ENCODE measurements at regions not wholly inside any gene's neighbourhood (a gene's known extent, or its start where the extent isn't known, plus 50 kb on each side); places are given as distances from the start of the nearest gene placed in this dataset.

- Histone ChIP-seq H3K9me2 (replicated peaks; ENCODE audit: insufficient read depth, low read length) (no peaks in the 10 kb centered on the region), H3K36me3 (replicated peaks; ENCODE audit: insufficient read depth, low read length) (no peaks in the 10 kb centered on the region), H4K20me1 (ENCODE audit: insufficient read depth, low read length) (no peaks in the 10 kb centered on the region), H3K9ac (ENCODE audit: low read length) (no peak overlapping the region), H3K79me2 (ENCODE audit: low read length) (no peaks in the 10 kb centered on the region), H3K4me1 (ENCODE audit: low read length) (no peaks in the 10 kb centered on the region), H2AFZ (ENCODE audit: low read length) (no peak overlapping the region), H3K27me3 (replicated peaks; ENCODE audit: insufficient read depth, low read length) (no peaks in the 10 kb centered on the region), H3K4me2 (ENCODE audit: low read depth, low read length) (no peak overlapping the region), H3F3A (ENCODE audit: insufficient read depth, low read length) (no peaks in the 10 kb centered on the region), H3K27ac (ENCODE audit: low read length) (no peak overlapping the region), H3K9me3 (replicated peaks; ENCODE audit: insufficient read depth, low read length) (no peaks in the 10 kb centered on the region), H3K4me3 (ENCODE audit: low read length) (no peak overlapping the region)
- no peak for TF ChIP-seq EZH2phosphoT487 (IDR thresholded peaks at IDR 0.05; ENCODE audit: low read length)
- TF ChIP-seq EZH2 (optimal IDR thresholded peaks at IDR 0.05; ENCODE audit: low read depth, low read length), result no peak
- no peak for TF ChIP-seq CTCF (IDR thresholded peaks at IDR 0.05; ENCODE audit: low read length)
- no peak for DNase-seq
Measured at GRCh38 chr5:20985754-20986153, 997.8 kb upstream of the CDH18 start.

- no peak overlapping the region for H3K4me2 ChIP-seq (ENCODE audit: low read depth, low read length)
- peaks cover 9% of the 10 kb centered on the region; the same call in 1 of the 2 replicates for H3F3A ChIP-seq (ENCODE audit: insufficient read depth, low read length)
- no peaks in the 10 kb centered on the region for H3K79me2 ChIP-seq (ENCODE audit: low read length)
- no peaks in the 10 kb centered on the region for H3K4me1 ChIP-seq (ENCODE audit: low read length)
- H2AFZ ChIP-seq (ENCODE audit: low read length), result no peak overlapping the region
- H3K4me3 ChIP-seq (ENCODE audit: low read length), result no peak overlapping the region
- TF ChIP-seq CTCF (IDR thresholded peaks at IDR 0.05; ENCODE audit: low read length), result no peak
- no peak for TF ChIP-seq EZH2 (optimal IDR thresholded peaks at IDR 0.05; ENCODE audit: low read depth, low read length)
- no peak for TF ChIP-seq EZH2phosphoT487 (IDR thresholded peaks at IDR 0.05; ENCODE audit: low read length)
- H3K36me3 ChIP-seq (replicated peaks; ENCODE audit: insufficient read depth, low read length), result no peaks in the 10 kb centered on the region
- no peaks in the 10 kb centered on the region for H3K27me3 ChIP-seq (replicated peaks; ENCODE audit: insufficient read depth, low read length)
- no peak for DNase-seq
- H3K9me3 ChIP-seq (replicated peaks; ENCODE audit: insufficient read depth, low read length), result no peaks in the 10 kb centered on the region
- no peak overlapping the region for H3K9ac ChIP-seq (ENCODE audit: low read length)
- H3K9me2 ChIP-seq (replicated peaks; ENCODE audit: insufficient read depth, low read length), result no peaks in the 10 kb centered on the region
- no peaks in the 10 kb centered on the region for H4K20me1 ChIP-seq (ENCODE audit: insufficient read depth, low read length)
- H3K27ac ChIP-seq (ENCODE audit: low read length), result no peak overlapping the region
Measured at GRCh38 chr5:20974426-20974825, 986.4 kb upstream of the CDH18 start.

DNA sequence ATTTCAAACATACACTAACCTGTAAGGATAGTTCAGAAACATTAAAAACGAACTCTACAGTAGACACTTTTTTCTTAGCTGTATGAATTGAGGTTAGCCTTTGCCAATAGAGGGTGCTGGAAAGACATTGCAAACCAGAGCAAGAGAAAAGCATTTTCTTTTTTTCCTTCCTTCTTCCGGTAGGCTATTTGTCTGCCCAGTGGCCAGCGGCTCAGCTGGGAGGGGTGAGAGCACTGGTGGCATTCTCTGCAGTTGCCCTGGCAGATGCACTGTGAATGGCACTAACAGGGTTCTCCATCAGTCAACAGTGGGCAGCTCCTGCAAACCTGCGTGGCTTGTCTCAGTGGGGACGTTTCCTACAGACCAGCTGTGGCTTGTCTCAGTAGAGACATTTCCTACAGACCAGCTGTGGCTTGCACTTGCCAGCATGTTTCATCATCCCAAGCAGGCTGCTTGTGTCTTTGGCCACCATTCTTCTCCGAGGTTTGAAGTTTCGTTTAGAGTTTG is 984.5 kb upstream of the CDH18 start:
- Histone ChIP-seq H3K27me3 (replicated peaks; ENCODE audit: insufficient read depth, low read length) (no peaks in the 10 kb centered on the region), H3K9ac (ENCODE audit: low read length) (peak overlapping the region; percentile 47), H3K36me3 (replicated peaks; ENCODE audit: insufficient read depth, low read length) (no peaks in the 10 kb centered on the region), H3K9me2 (replicated peaks; ENCODE audit: insufficient read depth, low read length) (no peaks in the 10 kb centered on the region), H3F3A (ENCODE audit: insufficient read depth, low read length) (peaks cover 9% of the 10 kb centered on the region; the same call in 1 of the 2 replicates), H3K4me3 (ENCODE audit: low read length) (peak overlapping the region; percentile 57), H3K79me2 (ENCODE audit: low read length) (no peaks in the 10 kb centered on the region), H4K20me1 (ENCODE audit: insufficient read depth, low read length) (no peaks in the 10 kb centered on the region), H3K4me2 (ENCODE audit: low read depth, low read length) (peak overlapping the region; percentile 41), H3K4me1 (ENCODE audit: low read length) (no peaks in the 10 kb centered on the region), H3K9me3 (replicated peaks; ENCODE audit: insufficient read depth, low read length) (no peaks in the 10 kb centered on the region), H2AFZ (ENCODE audit: low read length) (peak overlapping the region; percentile 81), H3K27ac (ENCODE audit: low read length) (peak overlapping the region; percentile 67; the same call in 1 of the 2 replicates)
- DNase-seq, result peak; percentile 76
- TF ChIP-seq EZH2 (optimal IDR thresholded peaks at IDR 0.05; ENCODE audit: low read depth, low read length), result no peak
- no peak for TF ChIP-seq EZH2phosphoT487 (IDR thresholded peaks at IDR 0.05; ENCODE audit: low read length)
- TF ChIP-seq CTCF (IDR thresholded peaks at IDR 0.05; ENCODE audit: low read length), result peak; percentile 63

Measured in MM.1S (cell line).